GOT3 (cell line): ENCODE measurements at regions not wholly inside any gene's neighbourhood (a gene's known extent, or its start where the extent isn't known, plus 50 kb on each side); places are given as distances from the start of the nearest gene placed in this dataset.

Experiments
- DNase-seq: peaks from one replicate; lab custom pipeline; 2025; ENCODE audit warnings: mixed read lengths; lab: John Stamatoyannopoulos, UW

GRCh38 chr16:65446427-65446826 lies 324.6 kb upstream of the CDH11 start:
- DNase-seq = no peak

- no peak for DNase-seq
These were observed 323.7 kb upstream of the CDH11 start for GRCh38 chr16:65445313-65446260.

- DNase-seq = no peak
These were observed 319.6 kb upstream of the CDH11 start for GRCh38 chr16:65441501-65441900.

DNA sequence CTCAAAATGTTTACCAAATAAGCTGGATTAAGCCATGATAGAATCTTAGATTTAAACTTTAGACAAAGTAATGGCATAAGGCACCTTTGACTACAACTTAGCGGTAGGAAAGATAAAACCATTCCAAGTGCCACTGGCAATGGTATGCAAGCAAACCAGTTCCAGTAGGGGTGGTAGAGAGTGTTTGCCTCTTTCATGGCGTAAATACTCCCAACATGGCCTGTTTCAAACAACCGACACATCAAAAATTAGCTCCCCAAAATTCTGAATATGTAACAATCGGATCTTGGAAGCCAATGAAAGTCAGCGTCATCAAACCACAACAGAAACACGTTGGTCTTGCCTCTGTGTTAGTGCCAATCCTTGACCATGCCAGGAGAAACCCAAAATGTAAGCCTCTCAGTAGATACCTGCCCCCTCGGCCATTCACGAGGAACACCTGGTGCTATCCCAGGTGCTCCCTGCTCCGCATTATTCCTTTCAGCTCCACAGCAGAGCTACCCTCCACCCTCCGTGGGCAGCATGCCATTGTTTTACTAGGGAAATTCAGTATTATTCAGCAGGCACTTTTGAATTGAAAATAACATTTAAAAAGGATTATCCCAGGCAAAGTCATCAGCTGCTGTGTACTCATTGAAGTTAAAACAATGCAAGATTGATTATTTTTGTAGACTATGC lies 307.8 kb upstream of the CDH11 start:
- no peak for DNase-seq

DNA sequence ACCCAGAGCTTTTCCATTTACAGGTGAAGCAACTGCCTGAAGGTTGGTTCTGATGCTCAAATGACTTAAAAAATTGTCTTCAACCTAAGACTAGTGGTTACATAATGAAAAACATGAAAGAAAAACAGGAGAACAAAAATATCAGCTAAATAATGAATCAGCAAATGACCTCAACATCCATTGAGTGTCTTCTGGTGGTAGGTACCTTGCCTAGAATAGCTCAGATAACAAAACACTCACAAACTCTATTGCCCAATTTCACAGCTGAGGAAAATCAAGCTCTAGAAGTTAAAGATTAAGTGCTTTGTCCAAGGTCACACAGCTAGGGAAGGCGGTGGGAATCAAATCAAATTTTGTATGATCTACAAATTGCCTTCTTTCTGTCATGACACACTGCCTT lies 304.6 kb upstream of the CDH11 start:
- DNase-seq = no peak

DNA sequence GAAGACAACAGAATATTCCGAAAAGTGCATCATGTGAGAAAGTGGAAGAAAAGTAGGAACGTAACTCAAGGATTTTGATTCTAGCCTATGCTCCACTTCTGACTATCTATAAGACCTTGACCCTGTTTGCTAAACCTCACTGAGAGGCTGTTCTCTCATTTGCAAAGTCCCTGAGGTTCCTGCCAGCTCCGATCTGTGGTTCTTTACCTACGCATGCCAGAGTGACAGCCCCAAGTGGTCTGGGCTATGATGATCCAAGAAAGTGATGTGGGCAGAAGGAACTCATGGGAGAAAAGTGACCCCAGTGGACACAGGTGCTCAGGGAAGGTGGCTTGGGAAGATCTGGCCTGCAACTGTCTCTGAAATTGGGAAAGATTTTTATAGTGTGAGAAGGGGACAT lies 301.1 kb upstream of the CDH11 start:
- no peak for DNase-seq

DNA sequence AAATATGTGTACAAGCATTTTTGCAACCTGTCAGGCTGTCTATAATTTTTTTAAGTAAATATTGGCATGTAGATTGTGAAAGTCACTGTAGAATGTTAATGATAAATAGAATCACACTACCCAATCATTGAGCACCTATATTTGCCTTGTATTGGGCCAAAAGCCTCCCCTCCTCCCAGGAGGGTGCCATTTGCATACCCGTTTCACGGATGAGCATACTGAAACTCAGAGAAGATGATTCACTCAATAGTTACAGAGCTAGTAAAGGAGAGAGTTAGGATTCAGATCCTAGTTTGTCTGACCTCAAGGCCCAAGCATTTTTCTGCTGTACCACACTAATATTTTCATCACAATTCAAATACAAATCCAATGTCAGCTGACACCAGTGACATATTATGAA lies 299.7 kb upstream of the CDH11 start:
- DNase-seq = no peak

- DNase-seq = no peak
These were observed 296.6 kb upstream of the CDH11 start for GRCh38 chr16:65418435-65418834.

DNA sequence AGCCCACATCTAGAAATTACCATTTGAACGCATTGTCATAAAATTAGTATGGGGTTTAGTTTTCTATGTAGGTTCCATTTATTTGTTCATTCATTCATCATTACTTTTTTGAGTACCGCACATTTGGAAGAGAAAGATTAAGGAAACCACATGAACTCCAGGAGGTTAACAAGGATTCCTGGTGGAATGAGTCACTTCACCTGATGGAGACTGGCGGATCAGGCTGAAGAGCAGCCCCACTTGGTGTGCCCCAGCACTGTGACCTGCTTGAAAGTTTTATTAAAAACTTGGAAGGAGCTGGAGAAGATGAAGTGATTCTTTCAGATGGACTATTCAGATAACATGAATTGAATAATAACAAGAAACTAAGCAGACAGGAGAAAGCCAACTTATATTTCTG lies 293.6 kb upstream of the CDH11 start:
- DNase-seq = no peak

- peak; percentile 9 for DNase-seq
These were observed 292.6 kb upstream of the CDH11 start for GRCh38 chr16:65414284-65414984.

- DNase-seq = no peak
These were observed 292.0 kb upstream of the CDH11 start for GRCh38 chr16:65413861-65414260.

DNA sequence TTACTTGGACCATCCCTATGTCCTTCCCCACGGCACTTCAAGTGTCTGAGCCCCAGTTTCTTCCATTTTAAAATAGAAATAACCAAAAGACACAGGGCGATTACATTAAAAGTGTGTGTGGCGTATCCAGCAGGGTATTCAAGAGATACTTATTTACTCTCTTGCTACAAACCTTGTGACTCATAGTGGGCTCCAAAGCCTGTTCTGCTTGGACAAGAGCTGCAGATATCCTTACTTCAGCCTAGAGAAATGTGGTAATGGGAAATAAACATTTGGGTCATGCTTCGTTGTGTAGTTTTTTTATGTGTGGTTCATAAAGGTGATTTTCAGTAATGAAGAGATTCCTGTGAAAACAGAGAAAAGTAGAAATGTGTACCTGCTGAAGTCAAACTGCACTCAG lies 288.9 kb upstream of the CDH11 start:
- no peak for DNase-seq

DNA sequence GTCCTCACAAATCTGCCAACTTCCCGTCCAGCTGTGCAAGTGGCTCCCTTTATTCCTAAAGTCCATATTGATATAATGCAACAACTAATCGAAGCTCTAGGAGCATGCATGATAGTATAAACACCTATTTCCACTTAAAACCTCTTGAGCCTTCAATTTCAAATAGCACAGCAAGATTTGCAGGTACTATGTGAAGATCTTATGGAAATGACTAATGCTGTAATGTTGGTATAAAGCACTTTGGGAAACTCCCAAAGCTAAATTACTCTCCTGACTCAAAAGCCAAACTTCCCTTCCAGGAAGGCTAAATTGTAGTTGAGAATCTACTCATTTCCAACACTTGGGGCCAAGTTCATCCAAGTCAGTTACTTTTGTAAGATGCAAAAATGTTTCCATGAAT lies 287.6 kb upstream of the CDH11 start:
- no peak for DNase-seq

DNA sequence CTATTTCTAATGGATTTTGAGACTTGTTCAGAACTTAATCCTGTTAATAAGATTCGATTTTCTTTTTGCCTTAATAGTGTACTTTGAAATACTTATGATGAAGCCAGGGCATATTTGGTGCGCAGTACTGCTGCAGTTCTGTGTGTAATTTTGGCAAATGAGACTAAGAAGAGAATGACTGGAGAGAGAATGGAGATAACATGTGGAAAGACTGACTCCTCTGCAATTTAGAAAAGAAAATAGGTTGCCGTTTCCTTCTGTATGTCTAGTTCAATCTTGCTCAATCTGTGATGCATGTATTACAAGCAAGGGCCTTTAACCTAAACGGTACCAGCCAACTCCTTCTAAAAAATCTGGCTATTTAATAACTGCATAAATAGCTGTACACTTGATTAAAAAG lies 285.1 kb upstream of the CDH11 start:
- no peak for DNase-seq

DNA sequence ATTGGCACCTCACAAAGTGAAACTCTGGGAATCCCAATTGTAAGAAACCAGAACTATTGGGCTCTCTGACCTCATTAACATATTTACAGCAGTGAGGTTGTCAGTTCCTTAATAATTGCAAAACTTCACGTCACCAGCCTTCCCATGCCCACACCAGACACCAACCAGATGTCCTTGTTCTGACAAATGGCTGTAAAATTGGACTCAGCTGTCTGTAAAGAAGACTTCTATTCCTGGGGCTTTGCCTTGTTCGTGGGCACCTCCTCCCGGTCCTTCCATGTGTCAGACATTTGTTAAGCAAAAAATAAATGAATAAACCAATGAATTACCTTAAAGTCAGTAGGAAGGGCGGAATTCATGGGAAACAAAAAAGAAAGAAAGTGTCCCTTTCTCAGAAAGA lies 284.3 kb upstream of the CDH11 start:
- DNase-seq = no peak

DNA sequence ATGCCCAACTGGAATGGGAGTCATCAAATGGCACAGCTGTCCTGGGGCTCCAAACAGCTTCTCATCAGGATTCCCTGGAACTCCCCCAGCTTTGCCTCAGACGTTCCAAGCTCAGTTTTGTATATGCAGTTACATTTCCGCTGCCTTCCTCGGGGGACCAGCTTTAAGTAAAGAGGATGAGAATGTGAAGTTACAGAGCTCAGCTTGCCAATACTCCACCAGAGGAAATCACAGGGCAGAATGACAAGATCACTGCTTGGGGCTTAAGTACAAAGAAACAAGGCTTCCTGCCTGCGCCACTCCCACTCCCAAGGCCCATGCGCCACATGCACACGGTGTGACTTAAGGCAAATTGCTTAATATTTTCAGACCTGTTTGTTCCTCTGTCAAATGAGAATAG lies 272.4 kb upstream of the CDH11 start:
- no peak for DNase-seq

DNA sequence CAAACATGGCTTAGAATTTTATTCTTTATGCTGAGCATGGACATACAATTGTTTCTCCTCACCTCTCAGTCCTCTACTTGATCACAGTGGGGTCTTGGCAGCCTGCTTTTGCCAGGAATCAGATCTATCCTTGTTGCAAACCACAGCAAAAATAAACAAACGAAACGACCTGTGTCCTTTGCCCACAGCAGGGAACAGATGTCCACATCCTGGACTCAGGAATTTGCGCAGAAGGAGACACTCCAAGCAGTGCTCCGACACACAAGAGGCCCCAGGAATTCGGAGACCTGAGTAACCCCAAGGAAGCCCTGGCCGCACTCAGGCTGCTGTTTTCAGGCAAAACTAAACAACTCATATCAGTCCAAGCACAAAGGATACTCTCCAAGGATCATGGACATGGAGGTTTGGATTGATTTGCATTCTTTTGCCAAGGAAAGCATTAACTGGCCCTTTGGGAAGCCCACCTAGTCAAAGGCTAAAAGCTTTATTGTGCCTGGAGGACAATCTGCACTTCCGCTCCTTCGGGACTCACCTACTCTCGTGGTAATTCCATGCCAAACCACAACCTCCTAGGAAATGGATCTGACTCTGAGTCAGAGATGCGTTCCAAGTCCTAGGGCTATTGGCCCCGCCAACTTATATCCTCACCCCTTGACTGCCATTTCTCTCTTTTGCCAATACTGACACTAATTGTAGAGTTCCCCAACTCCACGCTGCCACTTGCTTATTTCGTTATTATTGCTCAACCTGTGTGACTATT lies 271.1 kb upstream of the CDH11 start:
- DNase-seq = no peak

DNA sequence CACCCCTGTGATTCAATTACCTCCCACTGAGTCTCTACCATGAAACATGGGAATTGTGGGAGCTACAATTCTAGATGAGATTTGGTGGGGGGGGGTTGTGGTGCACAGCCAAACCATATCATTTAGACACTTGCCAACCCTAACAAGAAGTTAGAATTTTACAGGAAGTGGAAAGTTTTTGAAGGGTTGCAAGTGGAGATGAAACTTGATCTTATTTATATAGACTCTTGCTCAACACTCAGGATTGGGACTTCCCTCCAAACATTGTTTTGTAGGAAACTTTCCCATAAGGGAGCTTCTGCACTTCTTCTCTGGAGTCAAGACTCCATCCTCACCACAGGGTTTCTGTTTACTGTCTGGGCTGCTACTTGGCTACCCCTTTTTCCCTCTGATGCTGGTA lies 266.7 kb upstream of the CDH11 start:
- no peak for DNase-seq

DNA sequence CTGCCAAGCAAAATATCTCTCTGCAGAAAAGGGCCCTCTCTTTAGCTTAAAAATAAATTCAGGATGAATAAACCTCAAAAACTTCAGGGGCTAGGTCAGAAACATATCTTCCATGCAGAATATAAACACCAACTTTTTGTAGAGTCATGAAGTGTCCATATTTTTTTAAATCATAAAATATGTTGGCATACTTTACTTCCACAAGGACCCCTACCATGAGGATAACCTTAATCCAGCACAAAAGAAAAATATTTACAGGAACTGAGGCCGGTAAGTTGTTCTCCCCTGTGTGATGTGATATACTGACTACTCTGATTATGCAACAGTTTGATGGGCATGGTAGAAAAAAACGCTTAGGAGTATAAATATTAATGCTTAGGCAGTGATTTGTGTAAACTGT lies 264.8 kb upstream of the CDH11 start:
- DNase-seq = no peak

- DNase-seq = no peak
These were observed 262.6 kb upstream of the CDH11 start for GRCh38 chr16:65384441-65384840.

DNA sequence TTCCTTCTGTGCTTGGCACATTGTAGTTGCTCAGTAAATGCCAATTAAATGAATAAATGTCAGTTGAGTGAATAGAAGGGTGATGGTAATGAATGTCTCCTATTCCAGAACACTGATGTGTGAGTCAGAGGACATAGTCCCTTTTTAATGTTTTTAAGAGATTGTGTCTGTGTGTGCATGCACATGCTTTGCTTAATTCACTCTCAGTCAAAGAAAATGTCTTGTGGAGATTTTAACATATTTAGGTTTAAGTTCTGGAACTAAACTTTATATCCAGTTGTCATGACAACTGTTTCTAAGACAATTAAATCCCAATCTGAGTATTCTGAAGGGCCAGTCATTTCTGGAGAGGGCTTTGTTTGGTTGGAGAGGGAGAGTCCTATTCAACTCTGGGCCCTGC lies 255.3 kb upstream of the CDH11 start:
- no peak for DNase-seq

DNA sequence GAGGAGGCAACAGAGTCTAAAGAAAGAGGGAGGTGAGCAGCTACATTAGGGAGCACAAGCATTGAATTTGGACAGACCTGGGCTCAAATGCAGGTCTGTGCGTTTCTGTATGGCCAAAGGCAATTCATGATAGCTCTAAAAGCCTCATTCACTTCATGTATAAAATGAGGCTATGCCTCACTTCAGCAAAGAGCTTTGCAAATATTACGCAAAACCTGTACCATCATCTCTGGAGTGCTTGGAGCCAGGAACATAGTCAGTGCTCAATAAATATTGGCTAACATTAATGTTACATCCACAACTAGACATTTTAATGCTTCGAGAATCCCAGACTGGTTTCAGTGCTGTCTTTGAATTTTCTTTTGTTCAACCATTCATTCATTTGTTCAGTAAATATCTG lies 254.7 kb upstream of the CDH11 start:
- no peak for DNase-seq
